Right lobe of liver (tissue), 6 donors: ENCODE measurements at regions not wholly inside any gene's neighbourhood (a gene's known extent, or its start where the extent isn't known, plus 50 kb on each side); places are given as distances from the start of the nearest gene placed in this dataset.
"Not testable (repeated sequence)": the region's sequence is repeated elsewhere in the genome, so short reads cannot be mapped to it uniquely, and the experiment has no call there.

Experiments
- ATAC-seq, 4 donors: fragments of 200-7000 bp; cut with Tn5 transposase; one replicate each; pipeline ENCODE4 v1.9.1; 2020; ENCODE audit warnings: mild to moderate bottlenecking in 4 of 4, moderate library complexity in 4 of 4
- DNase-seq, 3 donors: peaks; one replicate each; pipeline ENCODE4 v3.0.0-alpha.2; 2020
- H3K27ac ChIP-seq, 3 donors: fragments of 200-600 bp; one replicate each; pipeline ENCODE4 v1.8.0; 2022
- H3K27me3 ChIP-seq, 2 donors: fragments of 200-600 bp; one replicate each; pipeline ENCODE4 v1.8.0; 2022
- H3K36me3 ChIP-seq, 4 donors: fragments of 200-600 bp; sonication (generic) in 1 of 4; one replicate each; pipeline versions ENCODE4 v1.5.1 to v1.8.0; 2017 to 2022; ENCODE audit warnings: control low read depth in 1 of 4
- H3K4me1 ChIP-seq, 4 donors: fragments of 200-600 bp; sonication (generic) in 1 of 4; one replicate each; pipeline versions ENCODE4 v1.5.1 to v1.8.0; 2017 to 2022; ENCODE audit warnings: control low read depth in 1 of 4
- H3K4me3 ChIP-seq, 3 donors: fragments of 200-600 bp; one replicate each; pipeline ENCODE4 v1.8.0; 2022
- H3K9me3 ChIP-seq, 4 donors: fragments of 200-600 bp; sonication (generic) in 1 of 4; one replicate each; pipeline versions ENCODE4 v1.5.1 to v1.8.0; 2017 to 2022; ENCODE audit warnings: control low read depth in 1 of 4
- WGBS: methylation state at CpG from one replicate; pipeline ENCODE4 v1.1.6; 2018; ENCODE audit warnings: low coverage, low lambda C conversion rate; ENCODE audit not compliant: insufficient coverage; ENCODE audit errors: missing lambda C conversion rate; 5-methylcytosine and 5-hydroxymethylcytosine counted together
- intact Hi-C, 2 donors: fragments of 100-400 bp; cut with DNase I; formaldehyde crosslinking; loops; one replicate each; pipeline versions ENCODE4 v1.11.2 to v1.14.1; 2022
- donor health status: DM: no; HTN: yes; CAD: no.
- donor health status: DM: no; HTN: no; CAD: no.
- donor health status: DM: no; HTN: no; CAD: no.
- donor health status: DM: no; HTN: yes; CAD: no.
- donor health status: DM: no; HTN: yes; CAD: no.

DNA sequence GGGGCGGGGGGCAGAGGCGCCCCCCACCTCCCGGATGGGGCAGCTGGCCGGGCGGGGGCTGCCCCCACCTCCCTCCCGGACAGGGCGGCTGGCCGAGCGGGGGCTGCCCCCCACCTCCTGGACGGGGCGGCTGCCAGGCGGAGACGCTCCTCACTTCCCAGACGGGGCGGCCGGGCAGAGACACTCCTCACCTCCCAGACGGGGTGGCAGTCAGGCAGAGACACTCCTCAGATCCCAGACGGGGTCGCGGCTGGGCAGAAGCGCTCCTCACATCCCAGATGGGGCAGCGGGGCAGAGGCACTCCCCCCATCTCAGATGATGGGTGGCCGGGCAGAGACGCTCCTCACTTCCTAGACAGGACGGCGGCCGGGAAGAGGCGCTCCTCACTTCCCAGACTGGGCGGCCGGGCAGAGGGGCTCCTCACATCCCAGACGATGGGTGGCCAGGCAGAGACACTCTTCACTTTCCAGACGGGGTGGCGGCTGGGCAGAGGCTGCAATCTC is 240.1 kb downstream of the NPIPA7 start:
- H3K27me3 ChIP-seq, intact Hi-C loops, H3K36me3 ChIP-seq, H3K27ac ChIP-seq, H3K4me1 ChIP-seq, H3K9me3 ChIP-seq, ATAC-seq, H3K4me3 ChIP-seq, DNase-seq: not testable (repeated sequence)
- WGBS = no CpG with 5 or more reads among the region's 33 CpGs

DNA sequence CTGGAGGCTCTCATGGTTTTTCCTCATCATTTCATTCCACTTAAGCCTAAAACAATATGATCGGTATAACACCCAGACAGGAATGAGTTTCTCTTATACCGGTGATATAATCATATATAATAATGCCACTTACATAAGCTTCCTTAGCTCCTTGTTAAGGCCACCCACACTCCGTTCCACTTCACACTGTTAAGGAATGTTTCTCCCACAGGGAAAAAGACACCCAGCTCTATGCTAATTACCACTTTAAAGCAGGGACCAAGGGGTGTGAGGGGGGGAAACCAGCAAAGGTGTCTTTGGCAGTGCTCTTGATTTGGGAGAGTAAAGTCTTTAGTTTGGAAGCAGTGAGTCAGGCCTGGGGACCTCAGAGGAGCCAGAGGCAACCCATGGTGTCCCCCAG is 245.4 kb downstream of the NPIPA7 start:
- ATAC-seq, H3K4me3 ChIP-seq, intact Hi-C loops, H3K4me1 ChIP-seq, H3K27me3 ChIP-seq, H3K27ac ChIP-seq, H3K36me3 ChIP-seq, H3K9me3 ChIP-seq, DNase-seq: not testable (repeated sequence)
- WGBS = 84% methylated on average over 2 of the region's 3 CpGs

DNA sequence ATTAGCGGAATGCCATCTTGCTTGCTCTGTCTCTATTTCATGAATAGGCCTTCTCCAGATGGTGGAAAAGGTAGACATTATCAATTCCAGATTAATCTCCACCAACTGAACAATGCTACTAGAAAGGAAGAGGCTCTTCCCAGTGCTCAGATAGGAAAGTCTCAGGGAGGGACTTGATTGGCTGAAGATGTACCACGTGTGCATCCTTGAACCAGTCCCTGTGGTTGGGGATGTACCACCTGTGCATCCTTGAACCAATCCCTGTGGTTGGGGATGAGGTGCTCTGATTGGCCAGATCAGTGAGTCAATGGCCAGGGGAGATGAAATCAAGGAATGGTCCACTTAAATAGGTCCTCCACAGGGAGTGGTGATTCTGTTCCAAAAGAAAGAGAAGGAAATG is 246.2 kb downstream of the NPIPA7 start:
- intact Hi-C loops, ATAC-seq, H3K27ac ChIP-seq, H3K9me3 ChIP-seq, H3K4me1 ChIP-seq, DNase-seq, H3K36me3 ChIP-seq, H3K27me3 ChIP-seq, H3K4me3 ChIP-seq: not testable (repeated sequence)
- 36% methylated on average over 1 of the region's 2 CpGs for WGBS

DNA sequence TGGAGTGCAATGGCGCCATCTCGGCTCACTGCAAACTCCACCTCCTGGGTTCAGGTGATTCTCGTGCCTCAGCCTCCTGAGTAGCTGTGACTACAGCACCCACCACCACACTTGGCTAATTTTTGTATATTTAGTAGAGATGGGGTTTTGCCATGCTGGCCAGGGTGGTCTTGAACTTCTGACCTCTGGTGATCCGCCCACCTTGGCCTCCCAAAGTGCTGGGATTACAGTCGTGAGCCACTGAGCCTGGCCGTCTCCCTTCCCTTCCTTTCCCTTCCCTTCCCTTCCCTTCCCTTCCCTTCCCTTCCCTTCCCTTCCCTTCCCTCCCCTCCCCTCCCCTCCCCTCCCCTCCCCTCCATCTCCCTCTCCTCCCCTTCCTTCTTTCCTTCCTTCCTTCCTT is 248.9 kb downstream of the NPIPA7 start:
- H3K27ac ChIP-seq, H3K36me3 ChIP-seq, intact Hi-C loops, H3K4me1 ChIP-seq, H3K9me3 ChIP-seq, H3K27me3 ChIP-seq, H3K4me3 ChIP-seq, DNase-seq, ATAC-seq: not testable (repeated sequence)
- 66% methylated on average over 6 of the region's 6 CpGs for WGBS

DNA sequence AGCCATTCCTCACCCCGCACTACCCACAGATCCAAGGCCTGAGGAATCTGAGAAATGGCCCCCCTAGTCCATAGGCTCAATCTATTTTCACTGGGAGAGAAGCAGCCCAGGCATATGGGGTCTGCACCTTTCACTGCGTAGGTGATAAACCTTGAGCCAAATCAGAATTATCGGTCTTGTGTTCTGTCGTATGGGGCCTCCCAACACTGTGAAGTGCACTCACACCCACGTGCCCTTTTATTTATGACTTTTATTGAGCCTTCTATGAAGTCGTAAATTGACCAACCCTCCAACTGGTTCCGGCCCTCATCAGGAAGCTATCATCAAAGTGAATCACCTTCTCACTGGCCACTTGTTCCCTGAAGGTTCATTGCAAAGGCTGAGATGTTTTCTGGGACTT is 259.3 kb downstream of the NPIPA7 start:
- H3K36me3 ChIP-seq, H3K27ac ChIP-seq, H3K4me3 ChIP-seq, DNase-seq, H3K9me3 ChIP-seq, ATAC-seq, H3K4me1 ChIP-seq, intact Hi-C loops, H3K27me3 ChIP-seq: not testable (repeated sequence)
- WGBS = 68% methylated on average over 4 of the region's 7 CpGs

DNA sequence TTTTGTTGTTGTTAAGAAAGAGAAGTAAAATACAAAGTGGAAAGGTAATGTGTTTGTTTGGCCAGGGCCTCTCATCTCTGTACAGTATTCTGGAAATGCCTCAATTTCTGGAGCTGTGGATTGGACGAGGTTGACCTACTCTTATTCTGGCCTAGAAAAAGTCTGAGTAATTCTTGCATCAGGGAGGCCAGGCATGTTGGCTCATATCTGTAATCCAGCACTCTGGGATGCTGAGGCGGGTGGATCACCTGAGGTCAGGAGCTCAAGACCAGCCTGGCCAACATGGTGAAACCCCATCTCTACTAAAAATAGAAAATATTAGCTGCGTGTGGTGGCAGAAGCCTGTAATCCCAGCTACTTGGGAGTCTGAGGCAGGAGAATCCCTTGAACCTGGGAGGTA is 259.8 kb downstream of the NPIPA7 start:
- H3K4me1 ChIP-seq, ATAC-seq, H3K9me3 ChIP-seq, intact Hi-C loops, DNase-seq, H3K36me3 ChIP-seq, H3K4me3 ChIP-seq, H3K27ac ChIP-seq, H3K27me3 ChIP-seq: not testable (repeated sequence)
- 77% methylated on average over 3 of the region's 3 CpGs for WGBS

DNA sequence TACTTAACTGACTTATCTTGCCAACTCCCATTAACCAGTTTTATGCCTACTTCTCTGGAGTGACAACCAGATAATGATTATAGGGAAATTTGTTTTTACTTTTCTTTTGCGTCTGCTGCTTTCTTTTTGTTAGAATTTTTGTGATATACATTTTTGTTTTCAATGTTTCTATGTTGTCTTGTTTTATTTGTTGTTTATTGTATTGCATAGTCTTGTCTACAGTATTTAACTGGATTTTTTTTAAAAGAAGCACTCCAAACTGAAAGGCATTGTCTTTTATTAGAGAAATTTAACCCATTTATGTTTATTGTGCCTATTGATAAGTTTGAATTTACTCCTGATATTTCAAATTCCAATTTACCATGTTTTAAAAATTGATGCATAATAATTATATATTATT is 264.9 kb downstream of the NPIPA7 start:
- H3K4me1 ChIP-seq, ATAC-seq, DNase-seq, H3K9me3 ChIP-seq, intact Hi-C loops, H3K4me3 ChIP-seq, H3K27me3 ChIP-seq, H3K36me3 ChIP-seq, H3K27ac ChIP-seq: not testable (repeated sequence)
- WGBS = 21% methylated on average over 1 of the region's 1 CpG

DNA sequence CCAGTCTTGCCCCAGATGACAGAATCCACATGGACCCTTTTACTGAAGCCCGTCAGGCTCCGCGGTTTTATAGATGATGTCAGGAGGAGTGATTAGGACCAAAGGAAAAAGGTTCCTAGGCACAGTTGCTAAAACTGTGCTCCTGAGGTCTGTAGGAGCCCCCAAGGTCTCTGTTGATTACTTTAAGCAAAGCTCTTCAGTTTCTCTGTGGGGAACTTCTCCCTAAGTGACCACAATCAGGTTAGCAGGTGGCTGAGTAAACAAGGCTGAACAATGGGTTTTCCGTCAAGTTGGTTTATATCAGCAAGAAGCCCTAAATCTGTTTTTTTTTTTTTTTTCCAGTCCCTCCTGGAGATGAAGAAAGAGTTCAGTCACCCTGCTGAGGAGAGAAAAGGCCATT is 269.1 kb downstream of the NPIPA7 start:
- H3K4me1 ChIP-seq, intact Hi-C loops, ATAC-seq, H3K27me3 ChIP-seq, H3K9me3 ChIP-seq, H3K4me3 ChIP-seq, H3K27ac ChIP-seq, DNase-seq, H3K36me3 ChIP-seq: not testable (repeated sequence)
- no CpG with 5 or more reads among the region's 4 CpGs for WGBS

DNA sequence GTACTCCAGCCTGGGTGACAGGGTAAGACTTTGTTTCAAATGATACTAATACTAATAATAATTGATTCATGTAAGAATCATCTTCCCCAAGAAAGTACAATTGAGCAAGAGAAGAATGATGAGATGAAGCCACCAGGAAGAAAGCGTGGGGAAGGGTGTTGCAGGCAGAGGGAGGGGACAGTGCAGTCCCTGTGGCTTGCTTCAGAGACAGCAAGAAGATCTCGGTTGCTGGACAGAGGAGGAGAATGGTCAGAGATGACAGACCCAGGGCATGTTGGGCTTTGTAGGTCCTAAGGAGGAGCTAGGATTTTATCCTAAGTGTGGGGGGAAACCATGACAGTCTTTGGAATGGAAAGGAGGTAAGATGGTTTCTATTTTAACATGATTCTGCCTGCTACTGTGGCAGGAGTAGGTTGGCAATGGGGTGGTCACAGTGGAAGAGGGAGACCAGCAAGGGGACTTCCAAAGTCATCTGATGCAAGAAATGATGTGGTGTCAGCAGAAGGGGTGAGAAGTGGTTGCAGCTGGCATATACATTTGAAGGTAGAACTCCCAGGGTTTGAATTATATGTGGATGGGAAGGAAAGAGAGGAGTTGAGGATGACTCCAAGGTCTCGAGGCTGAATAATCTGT is 293.4 kb downstream of the NPIPA7 start:
- WGBS = no CpG with 5 or more reads among the region's 3 CpGs
- H3K27ac ChIP-seq, H3K27me3 ChIP-seq, intact Hi-C loops, DNase-seq, H3K36me3 ChIP-seq, H3K4me1 ChIP-seq, ATAC-seq, H3K4me3 ChIP-seq, H3K9me3 ChIP-seq: not testable (repeated sequence)

DNA sequence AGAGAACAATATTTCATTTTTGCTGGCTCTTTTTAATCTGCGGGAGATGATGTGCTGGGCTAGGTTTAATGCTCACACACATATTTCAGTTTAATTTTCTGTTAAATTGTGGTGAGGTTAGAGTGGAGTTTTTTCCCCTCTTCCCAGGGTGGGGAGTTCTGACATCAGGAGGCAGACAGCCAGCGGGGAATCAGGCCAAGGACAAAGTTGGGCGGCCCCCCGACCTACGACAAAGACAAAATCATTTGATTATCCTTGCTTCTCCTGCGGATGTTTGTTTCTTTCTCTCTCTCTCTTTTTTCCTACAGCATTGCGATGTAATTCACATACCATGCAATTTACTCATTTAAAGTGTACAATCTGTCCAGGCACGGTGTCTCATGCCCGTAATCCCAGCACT is 295.9 kb downstream of the NPIPA7 start:
- ATAC-seq = not testable (repeated sequence)

DNA sequence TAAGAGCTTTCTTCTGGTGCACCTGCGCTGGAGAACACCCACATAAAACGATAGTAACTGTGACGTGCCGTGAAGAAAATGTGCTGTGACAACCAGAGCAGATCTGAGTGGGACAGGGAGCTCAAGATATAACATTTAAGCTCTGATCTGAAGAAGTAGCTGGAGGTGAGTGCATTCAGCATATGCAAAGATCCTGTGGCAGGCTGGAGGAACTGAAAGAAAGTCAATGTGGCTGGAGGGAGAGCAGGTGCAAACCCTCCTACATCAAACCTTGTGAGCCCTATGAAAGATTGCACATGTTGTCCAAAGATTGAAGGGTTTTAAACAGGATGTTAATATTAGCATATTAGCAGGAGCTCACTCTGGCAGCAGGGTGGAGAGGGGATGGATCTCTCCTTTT is 342.9 kb downstream of the NPIPA7 start:
- DNase-seq, H3K4me3 ChIP-seq, H3K27me3 ChIP-seq, H3K9me3 ChIP-seq, H3K4me1 ChIP-seq, H3K27ac ChIP-seq, H3K36me3 ChIP-seq, ATAC-seq, intact Hi-C loops: not testable (repeated sequence)
- WGBS = no CpG with 5 or more reads among the region's 4 CpGs

More for the DNA sequence above, 295.9 kb downstream of the NPIPA7 start:
- H3K4me1 ChIP-seq, H3K27ac ChIP-seq, intact Hi-C loops, H3K9me3 ChIP-seq, H3K27me3 ChIP-seq, H3K36me3 ChIP-seq, H3K4me3 ChIP-seq, DNase-seq: not testable (repeated sequence)
- WGBS = no CpG with 5 or more reads among the region's 9 CpGs

DNA sequence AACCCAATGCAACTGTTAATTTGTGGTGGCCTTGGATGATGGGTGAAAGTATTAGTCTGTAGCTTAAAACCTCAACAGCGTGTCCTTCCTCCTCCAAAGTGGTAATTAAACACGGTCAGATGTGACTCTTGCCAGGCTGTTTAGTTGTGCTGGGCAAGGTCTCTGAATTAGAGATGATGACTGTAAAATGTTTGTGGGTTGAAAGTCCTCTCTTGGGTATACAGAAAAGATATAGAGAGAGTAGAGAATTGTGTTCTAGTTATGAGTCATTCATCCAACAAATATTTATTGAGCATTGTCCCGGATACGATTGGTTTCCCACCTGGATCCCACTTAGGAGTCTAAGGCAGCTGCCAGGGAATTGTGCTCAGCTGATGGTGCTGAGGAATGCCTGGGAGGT is 343.7 kb downstream of the NPIPA7 start:
- H3K9me3 ChIP-seq, H3K4me3 ChIP-seq, ATAC-seq, H3K27ac ChIP-seq, intact Hi-C loops, H3K36me3 ChIP-seq, DNase-seq, H3K27me3 ChIP-seq, H3K4me1 ChIP-seq: not testable (repeated sequence)
- no CpG with 5 or more reads among the region's 4 CpGs for WGBS
